GM19395 (cell line): ENCODE measurements at regions not wholly inside any gene's neighbourhood (a gene's known extent, or its start where the extent isn't known, plus 50 kb on each side); places are given as distances from the start of the nearest gene placed in this dataset.
"Not testable (repeated sequence)": the region's sequence is repeated elsewhere in the genome, so short reads cannot be mapped to it uniquely, and the experiment has no call there.

ENCODE experiments used
- ATAC-seq: cut with Tn5 transposase; IDR thresholded peaks from one replicate; pipeline ENCODE4 v1.9.1; 2021; ENCODE audit warnings: mild to moderate bottlenecking, moderate library complexity; ENCODE audit not compliant: unreplicated experiment

- not testable (repeated sequence) for ATAC-seq
Measured at GRCh38 chr21:27949093-27949492, 982.2 kb upstream of the ADAMTS5 start.

GRCh38 chr21:27930108-27930767 is 963.4 kb upstream of the ADAMTS5 start:
- ATAC-seq, result not testable (repeated sequence)

GRCh38 chr21:27929179-27929578 is 962.3 kb upstream of the ADAMTS5 start:
- not testable (repeated sequence) for ATAC-seq

GRCh38 chr21:27928534-27929115 is 961.7 kb upstream of the ADAMTS5 start:
- ATAC-seq, result not testable (repeated sequence)

GRCh38 chr21:27921421-27921820 is 954.5 kb upstream of the ADAMTS5 start:
- not testable (repeated sequence) for ATAC-seq

GRCh38 chr21:27917966-27918365 is 951.1 kb upstream of the ADAMTS5 start:
- not testable (repeated sequence) for ATAC-seq

GRCh38 chr21:27916326-27916725 is 949.4 kb upstream of the ADAMTS5 start:
- ATAC-seq, result not testable (repeated sequence)

- not testable (repeated sequence) for ATAC-seq
Measured at GRCh38 chr21:27912133-27912532, 945.2 kb upstream of the ADAMTS5 start.

- not testable (repeated sequence) for ATAC-seq
Measured at GRCh38 chr21:27909487-27909886, 942.6 kb upstream of the ADAMTS5 start.

GRCh38 chr21:27908816-27909215 is 941.9 kb upstream of the ADAMTS5 start:
- ATAC-seq, result not testable (repeated sequence)

- not testable (repeated sequence) for ATAC-seq
Measured at GRCh38 chr21:27902904-27903303, 936.0 kb upstream of the ADAMTS5 start.

- not testable (repeated sequence) for ATAC-seq
Measured at GRCh38 chr21:27893619-27894018, 926.7 kb upstream of the ADAMTS5 start.

GRCh38 chr21:27891495-27891894 is 924.6 kb upstream of the ADAMTS5 start:
- ATAC-seq, result not testable (repeated sequence)

GRCh38 chr21:27887808-27888455 is 921.0 kb upstream of the ADAMTS5 start:
- ATAC-seq, result not testable (repeated sequence)

- ATAC-seq, result no peak
Measured at GRCh38 chr21:27885296-27885711, 918.4 kb upstream of the ADAMTS5 start.

- ATAC-seq, result not testable (repeated sequence)
Measured at GRCh38 chr21:27881331-27881730, 914.4 kb upstream of the ADAMTS5 start.

GRCh38 chr21:27872411-27872810 is 905.5 kb upstream of the ADAMTS5 start:
- not testable (repeated sequence) for ATAC-seq

- not testable (repeated sequence) for ATAC-seq
Measured at GRCh38 chr21:27870755-27871154, 903.9 kb upstream of the ADAMTS5 start.

GRCh38 chr21:27860314-27860955 is 893.5 kb upstream of the ADAMTS5 start:
- not testable (repeated sequence) for ATAC-seq

GRCh38 chr21:27858053-27858825 is 891.4 kb upstream of the ADAMTS5 start:
- not testable (repeated sequence) for ATAC-seq

- ATAC-seq, result not testable (repeated sequence)
Measured at GRCh38 chr21:27856988-27857387, 890.1 kb upstream of the ADAMTS5 start.
